Mucosa of stomach (tissue), 1 donor: ENCODE measurements at regions not wholly inside any gene's neighbourhood (a gene's known extent, or its start where the extent isn't known, plus 50 kb on each side); places are given as distances from the start of the nearest gene placed in this dataset.

ENCODE experiments used
- H3K27me3 ChIP-seq: one replicate; pipeline ENCODE4 v1.7.0; 2013; ENCODE audit warnings: mild to moderate bottlenecking, low read length; ENCODE audit not compliant: control insufficient read depth, insufficient read depth
- H3K36me3 ChIP-seq: one replicate; pipeline ENCODE4 v1.7.0; 2013; ENCODE audit warnings: low read length; ENCODE audit not compliant: control insufficient read depth, insufficient read depth
- H3K4me1 ChIP-seq: one replicate; pipeline ENCODE4 v1.7.0; 2013; ENCODE audit warnings: mild to moderate bottlenecking, low read length; ENCODE audit not compliant: control insufficient read depth, insufficient read depth
- H3K4me3 ChIP-seq: one replicate; pipeline ENCODE4 v1.7.0; 2013; ENCODE audit warnings: low read length
- H3K9ac ChIP-seq: one replicate; pipeline ENCODE4 v1.7.0; 2013; ENCODE audit warnings: mild to moderate bottlenecking, low read length, moderate library complexity
- H3K9me3 ChIP-seq: one replicate; pipeline ENCODE4 v1.7.0; 2013; ENCODE audit warnings: mild to moderate bottlenecking, low read length, moderate library complexity; ENCODE audit not compliant: control insufficient read depth
- donor health status: Pancreatic carcinoma.

GRCh38 chr10:93208717-93209464, 135.2 kb downstream of the CYP26A1 start:
- Histone ChIP-seq H3K4me1 (no peaks in the 10 kb centered on the region), H3K9ac (no peak overlapping the region), H3K4me3 (no peak overlapping the region), H3K27me3 (no peaks in the 10 kb centered on the region), H3K9me3 (no peaks in the 10 kb centered on the region), H3K36me3 (no peaks in the 10 kb centered on the region)

DNA sequence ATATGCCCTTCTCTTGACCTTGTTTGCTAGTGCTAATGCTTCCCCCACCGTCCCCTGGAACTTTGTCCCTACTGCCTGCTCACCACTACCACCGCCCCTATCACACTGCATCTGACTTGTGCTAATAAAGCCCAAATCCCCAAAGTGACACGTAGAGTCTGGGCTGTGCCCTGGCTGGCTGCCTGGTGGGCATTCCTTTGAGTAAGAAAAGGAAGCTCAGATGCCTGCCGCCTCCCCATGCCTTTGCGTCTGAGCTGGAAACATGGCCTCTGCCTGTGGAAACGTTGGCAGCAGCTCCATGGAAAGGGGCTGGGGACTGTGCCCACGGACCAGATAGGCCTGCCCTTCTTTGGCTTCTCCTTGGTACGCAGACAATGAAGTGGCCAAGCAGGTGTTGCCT, 138.3 kb downstream of the CYP26A1 start:
- no peak overlapping the region for H3K4me3 ChIP-seq
- H3K27me3 ChIP-seq, result no peaks in the 10 kb centered on the region

GRCh38 chr10:93215312-93215711, 141.6 kb downstream of the CYP26A1 start:
- H3K4me1 ChIP-seq, result no peaks in the 10 kb centered on the region
- no peaks in the 10 kb centered on the region for H3K27me3 ChIP-seq
- H3K36me3 ChIP-seq, result no peaks in the 10 kb centered on the region
- H3K9ac ChIP-seq, result no peak overlapping the region
- H3K9me3 ChIP-seq, result no peaks in the 10 kb centered on the region
- no peak overlapping the region for H3K4me3 ChIP-seq

More for the DNA sequence above, 138.3 kb downstream of the CYP26A1 start:
- Histone ChIP-seq H3K36me3 (no peaks in the 10 kb centered on the region), H3K9ac (no peak overlapping the region), H3K9me3 (no peaks in the 10 kb centered on the region), H3K4me1 (no peaks in the 10 kb centered on the region)

GRCh38 chr10:93216341-93216985, 142.8 kb downstream of the CYP26A1 start:
- Histone ChIP-seq H3K36me3 (no peaks in the 10 kb centered on the region), H3K9me3 (no peaks in the 10 kb centered on the region), H3K4me1 (no peaks in the 10 kb centered on the region), H3K27me3 (no peaks in the 10 kb centered on the region), H3K9ac (no peak overlapping the region), H3K4me3 (no peak overlapping the region)

- Histone ChIP-seq H3K27me3 (no peaks in the 10 kb centered on the region), H3K4me3 (no peak overlapping the region), H3K9me3 (no peaks in the 10 kb centered on the region), H3K4me1 (no peaks in the 10 kb centered on the region), H3K9ac (no peak overlapping the region), H3K36me3 (no peaks in the 10 kb centered on the region)
Observed at GRCh38 chr10:93218386-93218785, 144.7 kb downstream of the CYP26A1 start.

DNA sequence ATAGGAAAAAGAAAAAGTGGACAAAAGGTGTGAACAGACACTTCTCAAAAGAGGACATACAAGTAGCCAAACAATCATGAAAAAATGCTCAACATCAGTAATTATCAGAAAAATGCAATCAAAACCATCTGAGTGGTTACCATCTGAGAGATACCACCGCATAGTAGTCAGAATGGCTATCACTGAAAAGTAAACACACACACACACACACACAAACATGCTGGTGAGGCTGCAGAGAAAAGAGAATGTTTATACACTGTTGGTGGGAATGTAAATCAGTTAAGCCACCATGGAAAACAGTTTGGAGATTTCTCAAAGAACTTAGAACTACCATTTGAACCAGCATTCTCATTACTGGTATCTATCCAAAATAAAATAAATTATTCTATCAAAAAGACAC, 145.7 kb downstream of the CYP26A1 start:
- Histone ChIP-seq H3K36me3 (no peaks in the 10 kb centered on the region), H3K4me3 (no peak overlapping the region), H3K27me3 (no peaks in the 10 kb centered on the region), H3K4me1 (no peaks in the 10 kb centered on the region), H3K9ac (no peak overlapping the region), H3K9me3 (no peaks in the 10 kb centered on the region)

- no peak overlapping the region for H3K4me3 ChIP-seq
- H3K36me3 ChIP-seq, result no peaks in the 10 kb centered on the region
- no peaks in the 10 kb centered on the region for H3K4me1 ChIP-seq
- H3K9me3 ChIP-seq, result no peaks in the 10 kb centered on the region
- no peak overlapping the region for H3K9ac ChIP-seq
- H3K27me3 ChIP-seq, result no peaks in the 10 kb centered on the region
Observed at GRCh38 chr10:93220296-93221170, 146.8 kb downstream of the CYP26A1 start.

- no peaks in the 10 kb centered on the region for H3K27me3 ChIP-seq
- H3K36me3 ChIP-seq, result no peaks in the 10 kb centered on the region
- no peaks in the 10 kb centered on the region for H3K4me1 ChIP-seq
- H3K4me3 ChIP-seq, result no peak overlapping the region
- H3K9me3 ChIP-seq, result no peaks in the 10 kb centered on the region
- H3K9ac ChIP-seq, result no peak overlapping the region
Observed at GRCh38 chr10:93221171-93221496, 147.4 kb downstream of the CYP26A1 start.

DNA sequence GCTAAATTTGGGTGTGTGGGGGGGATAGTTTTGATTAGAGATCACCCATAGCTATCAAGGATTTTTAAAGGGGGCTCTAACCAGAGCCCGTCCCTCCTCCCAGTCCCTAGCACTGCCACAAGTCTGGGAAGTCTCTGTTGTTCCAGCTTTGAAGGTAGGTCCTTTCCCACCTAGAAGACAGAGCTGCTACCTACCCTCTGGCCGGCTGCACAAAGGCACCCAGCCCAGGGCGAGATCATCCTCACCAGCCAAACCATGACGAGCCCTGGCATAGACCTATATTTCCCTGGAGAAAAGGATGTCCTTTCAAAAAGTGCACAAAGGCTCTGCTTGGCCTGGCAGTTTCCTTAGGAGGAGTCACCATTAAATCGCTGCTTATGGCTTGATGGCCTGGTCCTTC, 147.8 kb downstream of the CYP26A1 start:
- Histone ChIP-seq H3K9me3 (no peaks in the 10 kb centered on the region), H3K4me3 (no peak overlapping the region), H3K27me3 (no peaks in the 10 kb centered on the region), H3K36me3 (no peaks in the 10 kb centered on the region), H3K9ac (no peak overlapping the region), H3K4me1 (no peaks in the 10 kb centered on the region)

DNA sequence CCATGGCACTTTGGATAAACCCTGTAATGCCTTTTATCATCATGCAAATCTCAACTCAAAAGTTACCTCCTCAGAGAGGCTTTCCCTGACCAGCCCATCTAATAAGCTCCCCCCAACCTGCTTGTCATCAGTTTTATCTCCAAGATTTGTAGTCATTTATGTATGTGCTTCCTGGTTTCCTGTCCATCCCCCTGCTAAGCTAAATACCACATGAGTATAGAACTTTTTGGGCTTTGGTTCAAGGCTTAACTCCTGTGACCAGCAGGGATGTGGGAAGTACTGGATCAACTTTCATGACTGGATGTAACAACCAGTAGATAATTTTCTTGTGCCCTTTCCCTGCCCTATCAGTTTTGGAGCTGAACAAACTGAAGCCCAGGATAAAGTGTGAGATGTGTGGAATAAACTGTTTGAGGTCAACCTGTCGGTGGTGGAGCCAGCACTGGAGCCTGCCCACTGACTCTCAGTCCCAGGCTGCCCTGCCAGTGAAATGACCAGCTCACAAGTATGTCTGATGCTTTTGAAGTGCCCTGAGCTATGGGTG, 148.6 kb downstream of the CYP26A1 start:
- Histone ChIP-seq H3K9ac (no peak overlapping the region), H3K9me3 (no peaks in the 10 kb centered on the region), H3K27me3 (no peaks in the 10 kb centered on the region), H3K36me3 (no peaks in the 10 kb centered on the region), H3K4me3 (no peak overlapping the region), H3K4me1 (no peaks in the 10 kb centered on the region)

DNA sequence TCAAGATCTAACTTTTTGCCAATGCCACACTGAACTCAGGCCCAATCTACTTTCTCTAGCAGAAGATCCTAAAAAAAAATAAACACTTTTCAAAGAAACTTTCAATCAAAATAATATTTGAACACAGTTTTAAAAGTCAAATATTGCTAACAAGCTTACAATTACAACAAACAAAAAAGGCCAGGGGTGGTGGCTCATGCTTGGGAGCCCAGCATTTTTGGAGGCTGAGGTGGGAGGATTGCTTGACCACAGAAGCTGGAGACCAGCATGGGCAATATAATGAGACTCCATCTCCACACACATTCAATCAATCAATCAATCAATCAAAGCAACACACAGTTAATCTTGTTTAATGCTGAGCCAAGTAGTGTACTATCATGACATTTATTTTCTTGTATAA, 149.2 kb downstream of the CYP26A1 start:
- H3K9me3 ChIP-seq, result no peaks in the 10 kb centered on the region
- H3K36me3 ChIP-seq, result no peaks in the 10 kb centered on the region
- H3K27me3 ChIP-seq, result no peaks in the 10 kb centered on the region
- no peak overlapping the region for H3K4me3 ChIP-seq
- H3K9ac ChIP-seq, result no peak overlapping the region
- no peaks in the 10 kb centered on the region for H3K4me1 ChIP-seq

DNA sequence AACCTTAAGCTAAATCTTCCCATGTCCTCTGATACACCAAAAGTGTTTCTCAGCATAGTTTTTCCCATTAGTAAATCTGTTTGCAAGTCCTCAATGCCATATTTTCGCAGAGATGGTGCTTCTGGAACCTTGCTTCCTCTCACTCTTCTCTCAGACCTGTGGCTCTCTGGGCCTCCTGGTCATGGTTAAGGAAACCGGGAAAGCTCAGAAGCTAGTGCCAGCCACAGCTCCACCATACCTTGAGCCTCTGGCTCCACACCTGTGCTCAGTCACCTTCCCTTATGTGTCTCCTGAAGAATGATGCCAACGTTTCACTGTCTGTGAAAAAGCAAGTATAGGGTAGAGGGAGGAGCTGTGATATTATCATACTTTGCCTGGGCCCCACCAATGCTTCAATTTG, 149.6 kb downstream of the CYP26A1 start:
- H3K27me3 ChIP-seq, result no peaks in the 10 kb centered on the region
- no peaks in the 10 kb centered on the region for H3K4me1 ChIP-seq
- H3K9ac ChIP-seq, result no peak overlapping the region
- H3K9me3 ChIP-seq, result no peaks in the 10 kb centered on the region
- H3K4me3 ChIP-seq, result no peak overlapping the region
- no peaks in the 10 kb centered on the region for H3K36me3 ChIP-seq
